Nephron progenitor cell (in vitro differentiated cells): ENCODE measurements at regions not wholly inside any gene's neighbourhood (a gene's known extent, or its start where the extent isn't known, plus 50 kb on each side); places are given as distances from the start of the nearest gene placed in this dataset.

Experiments used
- DNase-seq: peaks from one replicate; pipeline ENCODE4 v3.0.0; 2021
- H3K27ac Mint-ChIP-seq: 2 replicates; pipeline ENCODE4 v1.8.0; 2021; ENCODE audit warnings: mild to moderate bottlenecking, moderate library complexity, mixed read lengths
- H3K27me3 Mint-ChIP-seq: 2 replicates; pipeline ENCODE4 v1.8.0; 2021; ENCODE audit warnings: mild to moderate bottlenecking, low read depth, mixed read lengths; ENCODE audit not compliant: poor library complexity
- H3K36me3 Mint-ChIP-seq: 2 replicates; pipeline ENCODE4 v1.8.0; 2021; ENCODE audit warnings: low read depth, mixed read lengths
- H3K4me1 Mint-ChIP-seq: 2 replicates; pipeline ENCODE4 v1.8.0; 2021; ENCODE audit warnings: mixed read lengths
- H3K4me3 Mint-ChIP-seq: 2 replicates; pipeline ENCODE4 v1.8.0; 2021; ENCODE audit warnings: mild to moderate bottlenecking, moderate library complexity, mixed read lengths
- H3K9me3 Mint-ChIP-seq: 2 replicates; pipeline ENCODE4 v1.8.0; 2021; ENCODE audit warnings: mild to moderate bottlenecking, moderate library complexity, mixed read lengths
- TF ChIP-seq, protein P1 (sequence below): fragments of 200-600 bp; sonication (generic); IDR thresholded peaks from 2 replicates; pipeline ENCODE4 v1.5.0; 2021; ENCODE audit warnings: antibody characterized with exemption

DNA sequence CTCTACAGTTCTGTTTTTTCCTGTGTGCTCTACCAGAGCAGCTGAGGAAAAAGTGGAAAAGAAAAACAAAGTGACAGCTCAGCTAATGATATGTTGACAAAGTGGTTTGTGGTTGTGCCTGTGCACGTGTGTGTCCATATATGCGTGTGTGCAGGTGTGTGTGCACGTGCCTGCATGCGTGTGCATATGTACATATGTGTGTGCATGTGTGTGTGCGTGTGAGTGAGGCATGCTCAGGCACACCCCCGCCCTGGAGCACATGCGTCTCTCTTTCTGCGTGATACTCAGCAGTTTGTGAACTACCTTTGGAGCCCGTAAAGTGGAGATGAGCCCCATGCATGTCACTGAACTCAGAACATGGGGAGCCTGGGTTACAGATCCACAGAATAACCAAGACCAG, 84.5 kb upstream of the GPR26 start:
- no peak overlapping the region for H3K4me3 Mint-ChIP-seq
- H3K27ac Mint-ChIP-seq, result no peak overlapping the region
- no peaks in the 10 kb centered on the region for H3K4me1 Mint-ChIP-seq
- TF ChIP-seq, protein P1, sequence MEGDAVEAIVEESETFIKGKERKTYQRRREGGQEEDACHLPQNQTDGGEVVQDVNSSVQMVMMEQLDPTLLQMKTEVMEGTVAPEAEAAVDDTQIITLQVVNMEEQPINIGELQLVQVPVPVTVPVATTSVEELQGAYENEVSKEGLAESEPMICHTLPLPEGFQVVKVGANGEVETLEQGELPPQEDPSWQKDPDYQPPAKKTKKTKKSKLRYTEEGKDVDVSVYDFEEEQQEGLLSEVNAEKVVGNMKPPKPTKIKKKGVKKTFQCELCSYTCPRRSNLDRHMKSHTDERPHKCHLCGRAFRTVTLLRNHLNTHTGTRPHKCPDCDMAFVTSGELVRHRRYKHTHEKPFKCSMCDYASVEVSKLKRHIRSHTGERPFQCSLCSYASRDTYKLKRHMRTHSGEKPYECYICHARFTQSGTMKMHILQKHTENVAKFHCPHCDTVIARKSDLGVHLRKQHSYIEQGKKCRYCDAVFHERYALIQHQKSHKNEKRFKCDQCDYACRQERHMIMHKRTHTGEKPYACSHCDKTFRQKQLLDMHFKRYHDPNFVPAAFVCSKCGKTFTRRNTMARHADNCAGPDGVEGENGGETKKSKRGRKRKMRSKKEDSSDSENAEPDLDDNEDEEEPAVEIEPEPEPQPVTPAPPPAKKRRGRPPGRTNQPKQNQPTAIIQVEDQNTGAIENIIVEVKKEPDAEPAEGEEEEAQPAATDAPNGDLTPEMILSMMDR, result no peak
- H3K9me3 Mint-ChIP-seq, result no peaks in the 10 kb centered on the region
- DNase-seq, result no peak
- peaks cover 76% of the 10 kb centered on the region for H3K27me3 Mint-ChIP-seq
- H3K36me3 Mint-ChIP-seq, result no peaks in the 10 kb centered on the region

DNA sequence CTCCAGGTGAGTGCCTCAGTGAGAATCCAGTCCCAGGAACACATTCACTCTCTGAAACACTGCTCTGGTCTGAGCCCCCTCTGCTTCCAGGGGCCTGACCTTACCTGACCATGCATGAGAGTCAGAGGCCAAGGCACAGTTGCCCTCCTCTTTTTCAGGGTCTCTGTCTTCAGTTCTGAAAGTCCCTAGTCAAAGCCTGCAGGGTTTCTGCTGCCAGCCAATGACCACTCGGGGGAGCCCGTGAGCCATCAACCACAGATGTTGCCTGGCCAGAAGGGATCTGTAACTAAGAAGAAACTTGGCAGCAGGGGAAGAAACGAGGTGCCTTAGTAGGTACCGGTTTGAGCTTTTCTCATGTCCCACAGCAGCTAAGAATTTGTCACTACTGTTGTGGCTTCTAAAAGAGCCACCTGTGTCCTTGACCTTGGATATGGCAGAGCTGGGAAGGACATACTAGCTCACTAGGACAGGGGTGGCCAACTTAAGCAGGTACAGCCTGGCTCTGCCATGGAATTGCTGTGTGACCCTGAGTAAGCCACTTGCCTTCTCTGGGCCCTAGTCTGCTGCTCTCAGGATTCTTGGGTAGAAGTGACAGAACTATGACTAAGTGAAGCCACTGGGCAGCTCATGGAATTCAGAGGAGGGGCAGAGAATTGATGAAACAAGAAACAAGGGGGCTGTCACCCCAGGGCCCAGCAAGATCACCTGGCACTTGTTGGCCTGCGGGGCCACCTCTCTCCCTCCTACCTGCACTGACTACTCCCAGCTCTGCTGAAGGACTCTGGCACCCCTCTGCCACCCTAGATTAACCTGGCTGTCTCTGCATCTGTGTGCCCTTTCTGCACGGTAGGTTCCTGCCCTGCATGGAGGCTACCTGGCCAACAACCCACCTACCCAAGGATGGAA, 83.8 kb upstream of the GPR26 start:
- H3K4me1 Mint-ChIP-seq, result no peaks in the 10 kb centered on the region

DNA sequence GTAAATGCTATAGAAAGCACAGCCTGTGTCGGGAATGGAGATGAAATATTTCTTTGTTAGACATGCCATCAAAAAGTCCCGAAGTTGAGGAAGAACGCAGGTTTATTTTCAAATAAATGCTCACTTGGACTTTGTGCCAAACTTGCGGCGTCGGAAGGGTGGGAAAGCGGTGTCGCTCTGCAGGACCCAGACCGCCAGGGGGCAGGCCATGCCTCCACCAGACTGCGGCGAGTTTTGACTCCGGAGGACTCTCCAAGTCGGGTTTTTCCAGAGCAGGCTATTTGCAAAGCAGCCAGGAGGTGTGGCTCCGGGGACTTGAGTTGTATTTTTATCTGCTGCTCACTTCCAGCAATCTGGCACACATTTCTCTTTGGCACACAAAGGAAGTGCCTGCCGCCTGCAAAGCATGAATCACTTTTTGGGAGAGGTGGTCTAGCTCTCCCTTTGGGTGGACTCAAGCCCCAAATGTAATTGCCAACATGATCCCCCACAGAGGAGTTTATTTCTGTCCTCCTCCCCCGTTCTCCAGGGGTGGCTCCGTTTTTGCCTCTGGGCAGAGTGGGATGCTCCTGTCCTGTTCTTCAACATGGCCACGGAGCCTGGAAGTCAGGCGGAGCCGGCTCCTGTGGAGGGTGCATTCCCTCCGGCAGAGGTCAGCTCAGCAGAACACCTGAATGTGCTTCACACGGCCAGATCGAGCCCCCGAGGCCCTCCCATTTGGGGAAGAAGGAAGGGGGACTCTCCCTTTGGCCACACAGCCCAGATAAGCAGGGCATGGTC, 82.3 kb upstream of the GPR26 start:
- Mint-ChIP-seq H3K36me3 (no peaks in the 10 kb centered on the region), H3K9me3 (no peaks in the 10 kb centered on the region), H3K27me3 (peaks cover 68% of the 10 kb centered on the region), H3K4me3 (no peak overlapping the region), H3K27ac (no peak overlapping the region), H3K4me1 (no peaks in the 10 kb centered on the region)
- DNase-seq, result peak; percentile 87
- TF ChIP-seq, protein P1, result peak; percentile 83

More for the DNA sequence above, 83.8 kb upstream of the GPR26 start:
- Mint-ChIP-seq H3K36me3 (no peaks in the 10 kb centered on the region), H3K9me3 (no peaks in the 10 kb centered on the region), H3K27ac (no peak overlapping the region), H3K27me3 (peaks cover 76% of the 10 kb centered on the region), H3K4me3 (no peak overlapping the region)
- DNase-seq, result peak; percentile 90
- TF ChIP-seq, protein P1, result peak; percentile 78

DNA sequence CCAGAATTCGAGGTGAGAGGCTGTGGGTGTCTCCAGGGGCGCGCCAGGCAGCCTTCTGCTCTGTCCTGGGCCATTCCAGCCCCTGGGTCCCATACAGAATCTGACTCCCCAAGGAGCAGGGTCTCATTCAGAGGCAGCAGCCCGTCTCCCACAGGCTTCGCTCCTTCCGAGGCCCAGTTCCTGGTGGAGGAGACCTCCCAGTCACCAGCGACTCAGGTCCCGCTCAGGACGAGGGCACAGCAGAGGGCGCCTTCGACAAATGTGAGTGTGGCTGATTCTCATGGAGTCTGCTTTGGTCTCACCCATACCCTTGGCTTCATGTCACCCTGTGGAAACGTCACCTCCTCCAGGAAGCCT, 81.8 kb upstream of the GPR26 start:
- no peak overlapping the region for H3K27ac Mint-ChIP-seq
- no peaks in the 10 kb centered on the region for H3K4me1 Mint-ChIP-seq
- no peaks in the 10 kb centered on the region for H3K9me3 Mint-ChIP-seq
- TF ChIP-seq, protein P1, result no peak
- H3K36me3 Mint-ChIP-seq, result no peaks in the 10 kb centered on the region
- H3K4me3 Mint-ChIP-seq, result no peak overlapping the region
- peaks cover 68% of the 10 kb centered on the region for H3K27me3 Mint-ChIP-seq
- no peak for DNase-seq

DNA sequence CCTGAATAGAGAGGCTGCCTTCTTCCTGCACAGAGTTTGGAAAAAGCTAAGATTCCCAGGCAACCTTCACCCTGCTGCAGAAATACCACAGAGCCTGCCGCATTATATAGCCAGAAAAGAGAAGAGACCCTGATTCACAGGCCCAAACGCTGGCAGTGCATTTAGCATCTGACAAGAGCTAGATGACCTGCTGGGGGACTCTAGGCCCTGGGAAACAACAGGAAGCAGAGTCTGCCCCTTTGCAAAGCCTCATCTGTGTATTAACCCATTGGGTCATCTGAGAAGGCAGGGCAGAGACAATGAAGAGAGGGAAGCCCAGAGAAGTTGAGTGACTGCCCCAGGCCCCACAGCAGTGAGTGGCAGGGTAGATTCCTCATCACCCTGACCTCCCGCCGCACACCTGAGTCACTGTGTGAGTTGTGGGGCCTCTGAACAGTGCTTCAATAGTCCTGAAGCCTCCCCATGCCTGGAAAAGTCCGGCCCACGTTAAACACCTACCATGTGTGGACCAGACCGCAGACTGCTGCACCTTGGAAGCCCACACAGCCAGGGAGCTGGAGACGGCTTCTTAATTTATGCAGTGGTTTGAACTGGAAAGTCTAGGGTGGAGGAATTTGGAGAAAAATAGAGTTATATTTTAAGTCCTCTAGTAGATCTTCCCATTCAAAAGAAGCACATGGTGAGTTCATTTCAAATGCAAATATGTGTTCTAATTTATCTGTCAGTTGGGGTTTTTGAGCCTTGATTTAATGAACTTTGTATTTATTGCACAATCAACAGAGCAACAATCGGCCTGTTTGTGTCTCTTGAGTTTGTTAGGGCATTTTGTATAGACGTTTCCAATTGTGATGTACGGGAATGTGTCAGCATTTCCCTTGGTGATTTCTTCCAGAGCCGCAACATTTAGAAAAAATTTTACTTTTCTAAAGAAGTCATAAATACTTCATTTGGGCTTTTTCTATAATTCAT, 80.4 kb upstream of the GPR26 start:
- TF ChIP-seq, protein P1, result no peak
- DNase-seq, result no peak
- Mint-ChIP-seq H3K4me3 (no peak overlapping the region), H3K36me3 (no peaks in the 10 kb centered on the region), H3K9me3 (no peaks in the 10 kb centered on the region), H3K27ac (no peak overlapping the region), H3K27me3 (peaks cover 58% of the 10 kb centered on the region), H3K4me1 (no peaks in the 10 kb centered on the region)
